Prostate gland (tissue), 2 donors: ENCODE measurements at regions not wholly inside any gene's neighbourhood (a gene's known extent, or its start where the extent isn't known, plus 50 kb on each side); places are given as distances from the start of the nearest gene placed in this dataset.

Experiments
- DNase-seq: peaks from one replicate; pipeline ENCODE4 v3.0.0-alpha.2; 2019; ENCODE audit warnings: low spot score
- H3K27ac ChIP-seq, 2 donors: fragments of 200-600 bp; sonication (generic); 2 replicates each; pipeline ENCODE4 v1.5.1; 2017 to 2019
- H3K27me3 ChIP-seq: fragments of 200-600 bp; sonication (generic); replicated peaks from 2 replicates; pipeline ENCODE4 v1.5.1; 2019; ENCODE audit not compliant: insufficient read depth
- H3K36me3 ChIP-seq, 2 donors: fragments of 200-600 bp; sonication (generic); 1 replicate in 1 of 2; 2 replicates in 1 of 2; pipeline versions ENCODE4 v1.5.1 to v1.8.1; 2017 to 2019
- H3K4me1 ChIP-seq: fragments of 200-600 bp; sonication (generic); replicated peaks from 2 replicates; pipeline ENCODE4 v1.5.1; 2019
- H3K4me3 ChIP-seq, 2 donors: fragments of 200-600 bp; sonication (generic); 2 replicates each; pipeline ENCODE4 v1.5.1; 2017 to 2019
- H3K9me3 ChIP-seq: fragments of 200-600 bp; sonication (generic); 2 replicates; pipeline ENCODE4 v1.5.1; 2017
- CTCF ChIP-seq, 4 experiments: fragments of 200-600 bp in 2 of 4; fragments of 450-650 bp in 2 of 4; sonication (generic) in 2 of 4; IDR thresholded peaks; 1 replicate in 3 of 4; 2 replicates in 1 of 4; pipeline ENCODE4 v1.5.1; 2016 to 2019; ENCODE audit warnings: antibody characterized with exemption in 4 of 4, mild to moderate bottlenecking in 2 of 4, moderate library complexity in 2 of 4
- POLR2A ChIP-seq: fragments of 450-650 bp; IDR thresholded peaks from one replicate; pipeline ENCODE4 v1.6.1; 2016; ENCODE audit warnings: antibody characterized with exemption, mild to moderate bottlenecking
- POLR2AphosphoS5 ChIP-seq: sonication (generic); formaldehyde crosslinking; IDR thresholded peaks from one replicate; pipeline ENCODE4 v1.6.1; 2017; ENCODE audit warnings: antibody characterized with exemption
- WGBS: methylation state at CpG from one replicate; pipeline ENCODE4 v1.1.5; 2018; 5-methylcytosine and 5-hydroxymethylcytosine counted together
- intact Hi-C: fragments of 100-400 bp; cut with DNase I; formaldehyde crosslinking; loops from one replicate; pipeline ENCODE4 v1.14.2; 2022

GRCh38 chrX:94114362-94114761 lies 440.4 kb downstream of the FAM133A start:
- H3K4me1 ChIP-seq, result no peaks in the 10 kb centered on the region
- intact Hi-C loops, result no loop called here
- WGBS, result 46% methylated on average over 2 of the region's 2 CpGs

GRCh38 chrX:94121799-94122198 lies 447.8 kb downstream of the FAM133A start:
- H3K27me3 ChIP-seq, result no peaks in the 10 kb centered on the region
- 70% methylated on average over 2 of the region's 2 CpGs for WGBS
- no peak for DNase-seq
- H3K27ac ChIP-seq, result no peak overlapping the region
- intact Hi-C loops, result no loop called here
- no peaks in the 10 kb centered on the region for H3K9me3 ChIP-seq
- no peak overlapping the region for H3K4me3 ChIP-seq
- no peaks in the 10 kb centered on the region for H3K36me3 ChIP-seq
- no peak for TF ChIP-seq POLR2A
- TF ChIP-seq POLR2AphosphoS5, result no peak
- no peak for TF ChIP-seq CTCF (IDR thresholded peaks at IDR 0.05)
- H3K4me1 ChIP-seq, result no peaks in the 10 kb centered on the region

More at GRCh38 chrX:94114362-94114761, 440.4 kb downstream of the FAM133A start:
- Histone ChIP-seq H3K4me3 (no peak overlapping the region), H3K36me3 (no peaks in the 10 kb centered on the region), H3K27ac (no peak overlapping the region), H3K27me3 (no peaks in the 10 kb centered on the region), H3K9me3 (no peaks in the 10 kb centered on the region)
- no peak for DNase-seq
- no peak for TF ChIP-seq POLR2A
- TF ChIP-seq POLR2AphosphoS5, result no peak
- TF ChIP-seq CTCF (IDR thresholded peaks at IDR 0.05), result no peak

- TF ChIP-seq CTCF (IDR thresholded peaks at IDR 0.05) (no peak), POLR2A (no peak), POLR2AphosphoS5 (no peak)
- DNase-seq, result no peak
- intact Hi-C loops, result no loop called here
- no peak overlapping the region for H3K4me3 ChIP-seq
- no peak overlapping the region for H3K27ac ChIP-seq
- H3K4me1 ChIP-seq, result no peaks in the 10 kb centered on the region
- H3K36me3 ChIP-seq, result no peaks in the 10 kb centered on the region
- no peaks in the 10 kb centered on the region for H3K27me3 ChIP-seq
- no peaks in the 10 kb centered on the region for H3K9me3 ChIP-seq
- 83% methylated on average over 2 of the region's 2 CpGs for WGBS
These were observed 449.1 kb downstream of the FAM133A start for GRCh38 chrX:94123062-94123461.

GRCh38 chrX:94162971-94163370 lies 489.0 kb downstream of the FAM133A start:
- WGBS, result 54% methylated on average over 2 of the region's 2 CpGs
- Histone ChIP-seq H3K36me3 (no peaks in the 10 kb centered on the region), H3K27ac (no peak overlapping the region), H3K27me3 (no peaks in the 10 kb centered on the region), H3K4me1 (no peaks in the 10 kb centered on the region), H3K4me3 (no peak overlapping the region), H3K9me3 (no peaks in the 10 kb centered on the region)
- TF ChIP-seq POLR2AphosphoS5, result no peak
- no peak for TF ChIP-seq POLR2A
- no peak for TF ChIP-seq CTCF (IDR thresholded peaks at IDR 0.05)
- intact Hi-C loops, result no loop called here
- DNase-seq, result no peak

- no peak for TF ChIP-seq POLR2A
- Histone ChIP-seq H3K27ac (no peak overlapping the region), H3K4me1 (no peaks in the 10 kb centered on the region), H3K27me3 (no peaks in the 10 kb centered on the region), H3K4me3 (no peak overlapping the region), H3K36me3 (no peaks in the 10 kb centered on the region), H3K9me3 (no peaks in the 10 kb centered on the region)
- no peak for DNase-seq
- intact Hi-C loops, result no loop called here
- 46% methylated on average over 9 of the region's 9 CpGs for WGBS
These were observed 504.3 kb downstream of the FAM133A start for GRCh38 chrX:94178145-94178788.
